GM19328 (cell line): ENCODE measurements at regions not wholly inside any gene's neighbourhood (a gene's known extent, or its start where the extent isn't known, plus 50 kb on each side); places are given as distances from the start of the nearest gene placed in this dataset.
"Not testable (repeated sequence)": the region's sequence is repeated elsewhere in the genome, so short reads cannot be mapped to it uniquely, and the experiment has no call there.

Source experiments
- ATAC-seq: cut with Tn5 transposase; IDR thresholded peaks from one replicate; pipeline ENCODE4 v1.9.1; 2021; ENCODE audit warnings: mild to moderate bottlenecking, moderate library complexity; ENCODE audit not compliant: unreplicated experiment

DNA sequence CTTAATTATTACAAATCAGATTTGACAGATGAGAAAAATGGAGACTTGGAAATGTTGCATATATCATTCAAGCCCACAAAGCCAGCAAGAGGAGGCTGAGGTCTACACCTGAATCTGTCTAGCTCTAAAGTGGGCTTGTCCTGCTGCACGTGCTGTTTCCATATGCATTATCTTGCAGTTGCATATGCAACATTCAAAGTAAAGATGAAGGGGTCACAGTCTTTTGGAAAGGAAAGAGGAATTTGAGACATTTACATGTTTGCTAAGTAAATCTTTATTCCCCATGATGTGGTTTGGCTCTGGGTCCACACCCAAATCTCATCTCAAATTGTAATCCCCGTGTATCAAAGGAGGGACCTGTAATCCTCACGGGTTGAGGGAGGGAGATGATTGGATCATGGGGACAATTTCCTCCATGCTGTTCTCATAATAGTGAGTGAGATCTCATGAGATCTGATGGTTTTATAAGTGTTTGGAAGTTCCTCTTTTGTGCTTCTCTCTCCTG, 98.3 kb downstream of the BACH1 start:
- ATAC-seq, result no peak

- no peak for ATAC-seq
Measured at GRCh38 chr21:29403301-29403700, 104.6 kb downstream of the BACH1 start.

DNA sequence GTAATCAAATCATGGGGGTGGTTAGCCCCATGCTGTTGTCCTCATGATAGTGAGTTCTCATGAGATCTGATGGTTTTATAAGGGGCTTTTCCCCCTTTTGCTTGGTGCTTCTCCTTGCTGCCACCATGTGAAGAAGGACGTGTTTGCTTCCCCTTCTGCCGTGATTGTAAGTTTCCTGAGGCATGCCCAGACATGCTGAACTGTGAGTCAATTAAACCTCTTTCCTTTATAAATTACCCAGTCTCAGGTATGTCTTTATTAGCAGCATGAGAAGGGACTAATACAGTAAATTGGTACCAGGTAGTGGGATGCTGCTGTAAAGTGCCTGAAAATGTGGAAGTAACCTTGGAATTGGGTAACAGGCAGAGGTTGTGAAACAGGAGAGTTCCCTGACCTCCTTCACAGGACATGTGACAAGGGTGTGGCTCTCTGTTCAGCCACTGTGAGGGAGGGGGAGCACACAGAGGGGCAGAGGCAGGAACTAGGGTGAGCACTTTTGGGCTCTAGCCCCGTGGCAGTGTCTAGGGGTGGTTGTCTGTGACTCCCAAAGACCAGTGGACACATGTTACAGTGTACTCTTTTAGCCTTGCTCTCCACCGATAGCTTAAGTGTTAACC, 105.3 kb downstream of the BACH1 start:
- no peak for ATAC-seq

- no peak for ATAC-seq
Measured at GRCh38 chr21:29405503-29406122, 106.9 kb downstream of the BACH1 start.

DNA sequence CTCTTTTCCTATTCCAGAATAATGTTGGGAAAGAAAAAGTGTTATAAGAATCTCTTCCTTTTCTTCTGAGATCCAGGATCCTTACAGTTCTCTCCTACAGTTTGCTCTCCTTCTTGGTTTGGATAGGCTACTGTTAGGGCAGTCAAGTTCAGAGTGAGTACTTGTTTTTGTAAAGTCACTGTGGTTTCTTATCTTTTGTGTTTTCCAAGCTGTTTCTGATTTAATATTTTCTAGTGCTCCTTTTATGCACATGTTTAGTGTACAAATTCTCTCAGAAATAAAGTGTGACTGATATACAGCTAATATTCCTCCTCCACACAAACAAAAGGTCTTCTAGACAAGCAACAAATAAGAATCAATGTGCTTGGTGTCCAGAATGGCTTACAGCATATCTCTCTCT, 107.7 kb downstream of the BACH1 start:
- no peak for ATAC-seq

- no peak for ATAC-seq
Measured at GRCh38 chr21:29407571-29407970, 108.8 kb downstream of the BACH1 start.

DNA sequence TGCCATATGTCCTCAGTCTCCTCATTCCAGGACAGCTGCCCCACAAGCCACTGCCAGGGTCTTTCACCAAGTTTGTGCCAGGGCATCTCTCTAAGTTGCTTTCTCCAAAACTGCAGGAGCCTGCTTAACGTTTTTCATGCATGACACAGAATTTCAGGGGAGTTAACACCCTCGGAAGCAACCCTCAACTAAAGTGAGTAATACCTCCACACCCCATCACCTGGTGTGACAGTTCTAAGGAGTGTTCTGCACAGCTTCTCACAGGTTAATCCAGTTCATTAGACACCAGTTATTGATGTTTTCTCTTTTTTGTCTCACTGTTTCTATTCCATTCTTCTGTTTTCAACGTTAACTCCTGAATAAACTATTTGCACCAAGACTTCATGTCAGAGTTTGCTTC, 115.0 kb downstream of the BACH1 start:
- no peak for ATAC-seq

DNA sequence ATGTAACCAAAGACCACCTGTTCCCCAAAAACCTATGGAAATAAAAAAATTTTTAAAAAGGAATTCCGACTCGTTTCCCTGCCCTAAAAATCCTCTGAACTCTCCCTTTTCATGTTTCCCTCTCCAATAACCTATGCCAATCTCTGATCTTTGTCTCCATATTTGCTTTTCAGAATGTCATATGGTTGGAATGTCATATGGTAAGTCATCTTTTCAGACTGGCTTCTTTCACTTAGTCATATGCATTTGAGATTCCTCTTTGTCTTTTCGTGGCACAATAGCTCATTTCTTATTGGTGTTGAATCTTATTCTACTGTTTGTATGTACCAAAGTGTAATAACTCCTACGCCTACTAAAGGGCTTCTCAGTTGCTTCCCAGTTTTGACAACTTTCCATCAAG, 117.5 kb downstream of the BACH1 start:
- ATAC-seq, result no peak

DNA sequence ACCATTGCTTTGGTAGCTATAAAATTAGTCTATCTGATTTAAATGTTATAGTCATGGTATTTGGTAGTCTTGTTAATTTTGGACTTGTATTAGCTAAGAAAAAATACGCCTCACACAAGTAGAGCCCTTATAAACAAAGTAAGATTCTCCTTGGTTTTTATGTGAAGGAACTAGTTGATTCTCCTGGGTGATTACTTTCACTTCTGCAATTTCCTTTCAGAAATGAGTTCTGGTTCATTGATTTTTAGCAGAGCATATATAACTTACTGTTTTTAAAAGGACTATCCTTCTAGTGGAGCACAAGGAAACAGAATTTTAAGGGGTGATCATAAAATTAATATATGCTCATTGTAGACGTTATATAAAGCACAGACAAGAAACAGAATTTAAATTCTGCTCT, 120.1 kb downstream of the BACH1 start:
- ATAC-seq, result peak; percentile 56

- no peak for ATAC-seq
Measured at GRCh38 chr21:29419422-29419821, 120.7 kb downstream of the BACH1 start.

GRCh38 chr21:29423099-29423870, 124.6 kb downstream of the BACH1 start:
- ATAC-seq, result no peak

DNA sequence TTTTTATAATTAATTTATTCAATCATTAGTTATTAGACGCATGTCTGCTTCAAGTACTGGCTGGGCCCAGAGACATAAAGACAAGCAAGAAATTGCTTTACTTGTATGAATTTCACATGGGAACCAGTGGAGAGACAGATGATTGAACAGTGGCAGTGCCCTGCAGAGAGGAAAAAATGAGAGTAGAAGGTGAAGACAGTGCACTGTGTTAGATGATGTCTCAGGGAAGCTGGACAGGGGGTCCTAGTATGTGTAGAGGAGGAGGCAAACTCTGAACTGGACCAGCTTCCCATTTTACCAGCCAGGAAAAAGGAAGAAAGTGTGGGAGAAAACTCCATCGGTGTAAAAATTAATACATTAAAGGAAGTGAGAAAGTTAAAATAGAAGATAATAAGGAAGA, 126.0 kb downstream of the BACH1 start:
- no peak for ATAC-seq

DNA sequence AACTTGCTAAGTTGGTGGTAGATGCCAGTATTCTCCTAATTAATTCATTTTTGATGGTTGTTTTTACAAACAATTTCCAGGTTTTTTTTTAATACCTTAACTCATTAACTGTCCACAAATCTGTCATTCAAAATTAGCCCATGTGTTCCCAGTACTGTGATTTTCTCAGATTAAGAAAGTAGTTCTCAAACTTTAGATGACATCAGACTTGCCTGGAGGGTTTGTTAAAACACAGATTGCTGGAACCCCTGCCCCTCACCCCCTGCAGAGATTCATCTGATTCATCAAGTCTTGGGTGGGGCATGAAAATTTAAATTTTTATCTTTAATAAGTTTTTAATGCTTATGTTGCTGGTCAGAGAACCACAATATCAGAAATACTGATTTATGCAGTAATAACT, 130.5 kb downstream of the BACH1 start:
- ATAC-seq, result no peak

- ATAC-seq, result no peak
Measured at GRCh38 chr21:29430030-29430429, 131.3 kb downstream of the BACH1 start.

DNA sequence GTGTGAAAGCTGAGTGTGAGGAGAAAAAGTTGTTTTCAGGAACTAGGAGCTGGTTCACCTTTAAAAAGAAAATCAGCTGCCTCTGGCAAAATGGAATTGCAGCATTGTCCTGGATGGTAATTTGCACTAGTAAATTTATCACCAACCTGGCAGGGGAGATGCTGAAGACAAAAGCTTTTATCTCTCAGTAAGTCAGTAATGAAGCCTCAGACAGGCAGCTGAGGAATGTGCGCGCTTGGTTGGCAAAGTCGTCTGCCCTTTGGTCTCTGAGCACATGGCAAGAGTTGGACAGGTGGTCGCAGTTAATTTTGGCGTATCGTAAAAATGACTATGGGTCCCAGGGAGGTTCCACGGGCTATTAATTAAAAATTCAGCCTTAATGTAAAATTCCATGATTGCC, 131.9 kb downstream of the BACH1 start:
- no peak for ATAC-seq

DNA sequence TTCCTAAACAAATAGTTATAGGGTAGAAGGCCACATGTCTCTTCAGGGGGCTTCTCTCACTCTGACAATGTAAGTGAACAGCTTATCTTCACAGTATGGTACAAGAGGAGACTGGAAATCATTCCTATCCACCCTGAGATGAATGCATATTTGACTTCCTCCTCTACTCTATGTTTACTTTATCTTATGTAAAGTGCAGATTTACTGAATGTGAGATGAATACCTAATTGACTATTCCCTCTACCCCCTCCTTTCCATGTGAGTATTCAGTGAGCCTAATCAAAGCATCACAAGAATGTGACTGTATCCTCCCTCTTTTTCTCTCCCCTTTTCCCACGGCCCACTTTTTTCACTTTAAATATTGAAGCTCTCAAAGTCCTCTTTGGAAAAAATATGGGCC, 132.5 kb downstream of the BACH1 start:
- ATAC-seq, result no peak

GRCh38 chr21:29431680-29432079, 133.0 kb downstream of the BACH1 start:
- no peak for ATAC-seq

GRCh38 chr21:29433366-29434059, 134.8 kb downstream of the BACH1 start:
- ATAC-seq, result no peak

- ATAC-seq, result no peak
Measured at GRCh38 chr21:29434081-29434480, 135.4 kb downstream of the BACH1 start.

DNA sequence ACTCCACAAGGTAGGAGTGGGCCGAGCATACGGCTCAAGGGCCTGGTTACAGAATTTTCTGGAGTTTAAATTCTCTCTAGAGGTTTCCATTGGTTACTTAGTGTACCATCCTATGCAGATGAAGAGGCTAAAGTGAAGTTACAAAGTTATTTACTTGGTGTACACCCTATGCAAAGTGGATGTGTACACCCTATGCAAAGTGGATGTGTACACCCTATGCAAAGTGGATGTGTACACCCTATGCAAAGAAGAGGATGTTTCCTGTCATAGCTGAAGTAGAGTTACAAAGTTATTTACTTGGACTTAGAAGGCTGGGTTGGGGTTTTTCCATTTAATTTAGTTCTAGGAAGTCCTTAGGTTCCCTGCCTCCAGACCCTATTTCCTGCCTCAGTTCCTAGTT, 136.3 kb downstream of the BACH1 start:
- ATAC-seq, result not testable (repeated sequence)

DNA sequence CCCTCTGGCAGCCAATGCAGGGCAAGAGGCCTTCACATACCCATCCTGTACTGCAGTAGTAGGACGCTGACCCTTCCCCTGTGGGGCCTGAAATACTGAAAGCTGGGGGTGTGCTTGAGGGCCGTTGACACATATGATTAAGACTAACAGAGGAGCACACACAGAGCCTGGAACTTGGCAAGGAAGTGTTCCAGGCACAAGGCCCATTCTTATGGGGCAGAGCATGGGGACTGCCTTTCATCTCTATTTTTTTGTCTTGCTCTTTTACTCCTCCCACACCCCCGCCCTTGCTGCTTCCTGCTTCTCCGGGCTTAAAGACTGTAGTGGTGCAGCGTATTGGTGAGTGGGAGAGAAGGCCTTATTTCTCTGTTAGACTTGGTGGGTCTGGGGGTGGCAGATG, 137.4 kb downstream of the BACH1 start:
- ATAC-seq, result no peak

DNA sequence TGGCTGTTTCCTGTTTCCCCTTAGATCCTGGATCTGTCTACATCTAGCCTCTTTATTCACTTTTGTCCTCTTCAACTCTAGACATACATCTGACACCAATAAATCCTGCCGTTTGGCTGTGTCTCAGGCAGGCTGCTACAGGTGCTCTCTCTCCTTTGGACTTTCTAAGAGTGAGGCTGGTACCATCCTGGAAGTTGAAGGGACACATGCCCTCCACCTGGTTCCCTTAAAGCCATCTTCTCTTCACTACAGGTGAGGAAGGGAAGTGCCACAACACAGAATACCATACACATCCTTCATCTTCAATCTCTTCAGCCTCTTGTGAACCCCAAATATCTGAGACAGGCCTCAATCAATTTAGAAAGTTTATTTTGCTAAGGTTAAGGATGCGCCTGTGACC, 137.9 kb downstream of the BACH1 start:
- no peak for ATAC-seq
